Uterus (tissue), 2 donors: ENCODE measurements at regions not wholly inside any gene's neighbourhood (a gene's known extent, or its start where the extent isn't known, plus 50 kb on each side); places are given as distances from the start of the nearest gene placed in this dataset.

Experiments
- POLR2A ChIP-seq, 2 donors: fragments of 450-650 bp; IDR thresholded peaks; one replicate each; pipeline ENCODE4 v1.6.1; 2016; ENCODE audit warnings: antibody characterized with exemption in 2 of 2, mild to moderate bottlenecking in 1 of 2, moderate library complexity in 1 of 2
- TF ChIP-seq, protein P1 (sequence below), 4 experiments: fragments of 200-600 bp in 2 of 4; fragments of 450-650 bp in 2 of 4; sonication (generic) in 2 of 4; IDR thresholded peaks; one replicate each; pipeline ENCODE4 v1.5.1; 2016 to 2019; ENCODE audit warnings: antibody characterized with exemption in 4 of 4, mild to moderate bottlenecking in 2 of 4, moderate library complexity in 1 of 4

DNA sequence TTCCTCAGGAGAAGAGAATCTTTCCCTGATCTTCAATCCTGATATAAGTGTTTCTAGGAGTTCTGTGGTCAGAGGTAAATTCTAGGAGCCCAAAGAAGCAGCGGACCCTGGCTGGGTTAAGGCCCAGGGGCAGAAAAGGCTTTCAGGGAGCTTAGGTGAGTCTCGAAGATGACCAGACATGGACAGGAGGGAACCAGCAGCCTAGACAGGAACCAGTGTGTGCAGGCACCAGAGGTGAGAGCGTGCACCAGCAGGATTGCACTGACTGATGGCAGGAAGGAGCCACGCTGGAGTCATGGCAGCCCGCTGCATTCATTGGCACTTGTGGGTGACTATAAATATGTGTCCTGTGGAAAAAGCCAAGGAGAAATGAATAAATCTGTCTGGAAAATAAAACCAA lies 489.9 kb downstream of the BCL11B start:
- TF ChIP-seq, protein P1, sequence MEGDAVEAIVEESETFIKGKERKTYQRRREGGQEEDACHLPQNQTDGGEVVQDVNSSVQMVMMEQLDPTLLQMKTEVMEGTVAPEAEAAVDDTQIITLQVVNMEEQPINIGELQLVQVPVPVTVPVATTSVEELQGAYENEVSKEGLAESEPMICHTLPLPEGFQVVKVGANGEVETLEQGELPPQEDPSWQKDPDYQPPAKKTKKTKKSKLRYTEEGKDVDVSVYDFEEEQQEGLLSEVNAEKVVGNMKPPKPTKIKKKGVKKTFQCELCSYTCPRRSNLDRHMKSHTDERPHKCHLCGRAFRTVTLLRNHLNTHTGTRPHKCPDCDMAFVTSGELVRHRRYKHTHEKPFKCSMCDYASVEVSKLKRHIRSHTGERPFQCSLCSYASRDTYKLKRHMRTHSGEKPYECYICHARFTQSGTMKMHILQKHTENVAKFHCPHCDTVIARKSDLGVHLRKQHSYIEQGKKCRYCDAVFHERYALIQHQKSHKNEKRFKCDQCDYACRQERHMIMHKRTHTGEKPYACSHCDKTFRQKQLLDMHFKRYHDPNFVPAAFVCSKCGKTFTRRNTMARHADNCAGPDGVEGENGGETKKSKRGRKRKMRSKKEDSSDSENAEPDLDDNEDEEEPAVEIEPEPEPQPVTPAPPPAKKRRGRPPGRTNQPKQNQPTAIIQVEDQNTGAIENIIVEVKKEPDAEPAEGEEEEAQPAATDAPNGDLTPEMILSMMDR (IDR thresholded peaks at IDR 0.05): no peak
- TF ChIP-seq POLR2A (IDR thresholded peaks at IDR 0.05): no peak
